ENCODE measurements at regions not wholly inside any gene's neighbourhood (a gene's known extent, or its start where the extent isn't known, plus 50 kb on each side); places are given as distances from the start of the nearest gene placed in this dataset.

DNA sequence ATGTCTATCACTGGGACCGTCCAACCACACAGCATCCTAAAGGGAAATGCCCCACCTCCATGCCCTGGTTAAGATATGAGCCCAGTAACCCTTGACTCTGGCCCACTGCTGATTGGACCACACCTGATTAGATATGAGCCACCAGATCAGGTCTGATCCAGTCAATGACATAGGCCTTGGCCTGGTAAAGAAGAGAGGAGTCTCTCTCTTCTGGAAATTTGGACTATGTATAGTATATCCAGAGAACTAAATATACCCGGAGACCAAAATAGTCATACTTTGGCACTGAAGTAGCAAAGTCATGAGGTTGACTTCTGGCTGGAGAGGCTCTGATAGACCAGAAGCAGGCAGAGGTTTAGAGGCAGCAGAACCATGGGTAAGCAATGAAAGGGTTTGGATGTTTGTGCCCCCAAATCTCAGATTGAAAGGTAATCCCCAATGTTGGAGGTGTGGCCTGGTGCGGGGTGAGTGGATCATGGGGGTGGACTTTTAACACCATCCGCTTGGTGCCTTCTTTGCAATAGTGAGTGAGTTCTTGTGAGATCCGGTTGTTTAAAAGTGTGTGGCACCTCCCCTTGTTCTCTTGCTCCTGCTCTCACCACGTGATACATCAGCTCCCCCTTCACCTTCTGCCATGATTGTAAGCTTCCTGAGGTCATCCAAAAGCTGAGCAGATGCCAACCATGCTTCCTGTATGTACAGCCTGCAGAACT is 68.4 kb downstream of the HSPB8 start:
- TF ChIP-seq, protein P1, sequence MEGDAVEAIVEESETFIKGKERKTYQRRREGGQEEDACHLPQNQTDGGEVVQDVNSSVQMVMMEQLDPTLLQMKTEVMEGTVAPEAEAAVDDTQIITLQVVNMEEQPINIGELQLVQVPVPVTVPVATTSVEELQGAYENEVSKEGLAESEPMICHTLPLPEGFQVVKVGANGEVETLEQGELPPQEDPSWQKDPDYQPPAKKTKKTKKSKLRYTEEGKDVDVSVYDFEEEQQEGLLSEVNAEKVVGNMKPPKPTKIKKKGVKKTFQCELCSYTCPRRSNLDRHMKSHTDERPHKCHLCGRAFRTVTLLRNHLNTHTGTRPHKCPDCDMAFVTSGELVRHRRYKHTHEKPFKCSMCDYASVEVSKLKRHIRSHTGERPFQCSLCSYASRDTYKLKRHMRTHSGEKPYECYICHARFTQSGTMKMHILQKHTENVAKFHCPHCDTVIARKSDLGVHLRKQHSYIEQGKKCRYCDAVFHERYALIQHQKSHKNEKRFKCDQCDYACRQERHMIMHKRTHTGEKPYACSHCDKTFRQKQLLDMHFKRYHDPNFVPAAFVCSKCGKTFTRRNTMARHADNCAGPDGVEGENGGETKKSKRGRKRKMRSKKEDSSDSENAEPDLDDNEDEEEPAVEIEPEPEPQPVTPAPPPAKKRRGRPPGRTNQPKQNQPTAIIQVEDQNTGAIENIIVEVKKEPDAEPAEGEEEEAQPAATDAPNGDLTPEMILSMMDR (IDR thresholded peaks at IDR 0.05 in 8 of 11, conservative IDR thresholded peaks at IDR 0.05 in 3 of 11): no peak
- TF ChIP-seq POLR2AphosphoS5 (IDR thresholded peaks at IDR 0.05) (no peak), POLR2A (IDR thresholded peaks at IDR 0.05) (no peak)
